ENCODE measurements at regions not wholly inside any gene's neighbourhood (a gene's known extent, or its start where the extent isn't known, plus 50 kb on each side); places are given as distances from the start of the nearest gene placed in this dataset.
"Not testable (repeated sequence)": the region's sequence is repeated elsewhere in the genome, so short reads cannot be mapped to it uniquely, and the experiment has no call there.

- no peak for DNase-seq
Measured at GRCh38 chr1:199834711-199835110, 192.8 kb upstream of the NR5A2 start.

DNA sequence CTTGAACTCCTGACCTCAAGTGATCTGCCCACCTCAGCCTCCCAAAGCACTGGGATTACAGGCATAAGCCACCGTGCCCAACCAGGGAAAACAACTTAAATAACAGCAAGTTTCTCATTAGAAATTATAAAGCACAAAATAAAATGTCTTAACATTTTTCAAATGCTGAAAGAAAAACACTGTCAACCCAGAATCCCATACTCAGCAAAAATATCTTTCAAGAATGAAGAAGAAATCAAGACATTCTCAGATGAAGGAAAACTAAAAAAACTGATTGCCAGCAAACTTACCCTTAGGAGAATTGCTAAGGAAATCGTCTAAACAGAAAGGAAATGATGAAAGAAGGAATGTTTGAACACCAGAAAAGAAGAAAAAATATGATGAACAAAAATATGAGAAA lies 191.1 kb upstream of the NR5A2 start:
- DNase-seq, result no peak

DNA sequence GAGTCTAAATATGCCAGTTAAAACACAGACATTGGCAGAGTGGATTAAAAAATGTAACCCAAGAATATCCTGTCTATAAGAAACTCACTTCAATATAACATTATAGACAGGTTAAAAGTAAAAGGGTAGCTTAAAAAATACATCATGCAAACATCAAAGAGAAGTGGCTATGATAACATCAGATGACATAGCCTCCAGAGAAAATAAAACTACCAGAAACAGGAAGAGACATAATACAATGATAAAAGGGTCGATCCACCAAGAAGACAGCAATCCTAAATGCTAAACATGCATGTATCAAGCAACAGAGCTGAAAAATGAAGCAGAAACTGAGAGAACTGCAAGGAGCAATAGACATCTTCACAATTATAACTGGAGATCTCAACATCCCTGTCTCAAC lies 190.2 kb upstream of the NR5A2 start:
- no peak for DNase-seq

DNA sequence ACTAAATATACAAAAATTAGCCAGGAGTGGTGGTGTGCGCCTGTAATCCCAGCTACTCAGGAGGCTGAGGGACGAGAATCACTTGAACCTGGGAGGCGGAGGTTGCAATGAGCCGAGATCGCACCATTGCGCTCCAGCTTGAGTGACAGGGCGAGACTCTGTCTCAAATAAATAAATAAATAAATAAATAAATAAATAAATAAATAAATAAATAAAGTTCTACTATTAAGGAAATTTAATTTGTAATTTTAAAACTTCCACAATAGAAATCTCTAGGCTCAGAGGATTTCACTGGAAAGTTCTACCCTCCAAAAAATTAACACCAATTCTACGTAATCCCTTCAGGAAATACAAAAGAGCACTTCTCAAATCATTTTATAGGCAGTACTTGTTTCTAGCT lies 187.9 kb upstream of the NR5A2 start:
- DNase-seq, result not testable (repeated sequence)

GRCh38 chr1:199843096-199843495 lies 184.4 kb upstream of the NR5A2 start:
- DNase-seq, result not testable (repeated sequence)

DNA sequence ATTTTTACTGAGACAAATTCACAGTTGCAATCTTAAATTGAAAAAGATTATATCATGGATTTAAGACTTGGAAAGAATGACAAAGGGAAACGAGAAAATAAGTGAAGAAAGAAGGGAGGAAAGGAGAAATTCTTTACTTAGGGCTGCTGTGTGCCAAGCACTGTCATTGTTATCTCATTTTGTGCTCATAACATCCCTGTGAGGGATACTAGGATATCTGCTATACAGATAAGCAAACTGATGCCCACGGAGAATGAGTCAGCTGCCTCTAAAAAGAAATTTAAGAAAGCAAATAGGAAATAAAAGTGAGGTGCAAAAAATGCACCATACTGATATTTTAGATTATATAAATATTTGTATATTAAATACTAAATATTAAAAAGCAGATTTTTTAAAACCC lies 183.6 kb upstream of the NR5A2 start:
- no peak for DNase-seq

GRCh38 chr1:199847021-199847420 lies 180.5 kb upstream of the NR5A2 start:
- DNase-seq, result no peak

DNA sequence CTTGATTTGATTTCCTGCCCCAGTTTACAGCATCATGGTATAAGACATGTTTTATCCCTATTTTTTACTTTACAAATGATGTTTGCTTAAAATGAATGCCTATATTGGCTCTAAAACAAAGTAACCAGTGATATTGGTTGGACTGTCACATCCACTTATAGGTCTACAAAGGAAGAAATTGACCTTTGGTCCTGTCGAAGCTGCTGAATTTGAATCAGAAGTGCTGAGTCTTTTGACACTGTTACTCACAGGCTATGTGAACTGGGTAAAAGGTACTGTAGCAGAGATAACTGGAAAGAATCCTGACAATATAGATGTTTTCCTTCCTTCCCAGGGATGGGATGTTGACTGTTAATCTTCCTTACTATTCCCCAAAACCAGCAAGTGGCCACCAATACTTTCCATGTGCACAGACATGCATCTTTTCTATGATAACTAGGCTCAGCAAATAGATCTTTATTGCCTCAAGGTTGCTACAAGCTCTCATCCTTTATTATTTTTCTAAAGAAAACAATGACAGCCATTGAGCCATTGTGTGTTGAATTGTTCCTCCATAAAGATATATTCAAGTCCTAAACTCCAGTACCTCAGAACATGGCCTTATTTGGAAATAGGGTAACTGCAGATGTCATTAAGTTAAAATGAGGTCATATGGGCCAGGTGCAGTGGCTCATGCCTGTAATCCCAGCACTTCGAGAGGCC lies 175.9 kb upstream of the NR5A2 start:
- no peak for DNase-seq

DNA sequence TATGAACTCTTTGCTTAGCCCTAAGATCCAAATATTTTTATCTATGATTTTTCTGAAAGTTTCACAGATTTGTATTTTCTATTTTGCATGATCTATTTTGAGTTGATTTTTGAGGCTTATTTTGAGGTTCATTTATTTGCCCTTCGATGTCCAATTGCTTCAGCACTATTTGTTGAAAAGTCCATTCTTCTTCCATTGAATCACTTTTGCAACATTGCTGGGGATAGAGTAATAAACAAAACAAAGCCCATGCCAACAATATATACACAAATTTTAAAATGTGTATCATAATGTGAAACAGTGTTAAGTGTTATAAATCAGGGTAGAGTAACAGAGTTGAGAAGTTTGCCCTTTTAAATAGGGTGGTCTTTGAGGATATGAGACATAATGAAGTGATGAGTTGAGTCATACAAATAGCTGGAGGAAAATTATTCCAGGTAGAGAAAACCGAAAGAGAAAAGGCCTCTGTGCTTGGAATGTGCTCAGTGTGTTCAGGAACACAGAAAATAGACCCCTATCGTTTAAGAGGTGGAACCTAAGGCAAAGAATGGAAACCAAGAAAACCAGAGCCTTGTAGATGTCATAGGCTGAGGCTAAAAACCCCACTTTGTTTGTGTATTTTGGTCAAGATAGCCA lies 172.7 kb upstream of the NR5A2 start:
- no peak for DNase-seq

GRCh38 chr1:199855580-199855979 lies 171.9 kb upstream of the NR5A2 start:
- no peak for DNase-seq

DNA sequence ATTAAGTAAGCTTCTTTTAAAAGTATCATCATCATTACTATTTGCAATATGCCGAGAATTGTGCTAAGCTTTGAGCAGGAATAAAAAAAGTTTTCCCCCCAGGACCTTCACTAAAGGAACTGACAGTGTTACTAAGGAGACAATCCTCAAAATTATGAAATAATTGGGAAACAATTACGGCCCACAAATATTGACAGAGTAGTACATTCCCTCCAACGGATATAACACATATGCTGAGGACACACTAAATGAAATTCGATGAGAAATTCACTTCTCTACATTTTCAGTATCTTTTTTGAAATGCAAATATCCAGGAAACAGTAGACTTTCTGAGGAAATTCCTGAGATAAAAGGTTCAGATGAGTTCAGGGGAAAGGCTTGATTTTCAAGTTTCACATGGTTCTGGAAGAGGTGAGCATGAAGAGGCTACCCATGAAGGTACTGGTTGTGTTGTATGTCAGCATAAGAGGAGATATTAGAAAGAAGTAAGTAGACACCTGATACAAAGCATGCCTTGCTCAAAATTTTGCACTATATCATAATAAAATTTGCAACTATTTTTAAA lies 171.2 kb upstream of the NR5A2 start:
- no peak for DNase-seq

GRCh38 chr1:199857108-199857507 lies 170.4 kb upstream of the NR5A2 start:
- DNase-seq, result no peak

DNA sequence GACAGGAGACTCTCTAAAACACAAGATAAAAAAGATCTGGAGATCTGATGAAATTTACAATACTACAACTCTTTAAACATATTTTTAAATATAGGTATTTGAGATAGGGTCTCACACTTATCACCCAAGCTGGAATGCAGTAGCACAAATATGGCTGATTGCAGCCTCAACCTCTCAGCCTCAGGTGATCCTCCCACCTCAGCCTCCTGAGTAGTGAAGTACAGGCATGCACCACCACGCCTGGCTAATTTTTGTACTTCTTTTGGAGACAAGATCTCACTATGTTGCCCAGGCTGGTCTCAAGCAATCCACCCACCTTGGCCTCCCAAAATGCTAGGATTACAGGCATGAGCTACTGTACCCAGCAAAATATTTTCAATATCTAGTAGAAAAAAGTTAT lies 170.0 kb upstream of the NR5A2 start:
- no peak for DNase-seq

- DNase-seq, result no peak
Measured at GRCh38 chr1:199858171-199858570, 169.3 kb upstream of the NR5A2 start.

GRCh38 chr1:199858856-199859255 lies 168.7 kb upstream of the NR5A2 start:
- DNase-seq, result no peak

GRCh38 chr1:199859491-199859933 lies 168.0 kb upstream of the NR5A2 start:
- DNase-seq, result no peak

GRCh38 chr1:199861020-199861795 lies 166.3 kb upstream of the NR5A2 start:
- no peak for DNase-seq

DNA sequence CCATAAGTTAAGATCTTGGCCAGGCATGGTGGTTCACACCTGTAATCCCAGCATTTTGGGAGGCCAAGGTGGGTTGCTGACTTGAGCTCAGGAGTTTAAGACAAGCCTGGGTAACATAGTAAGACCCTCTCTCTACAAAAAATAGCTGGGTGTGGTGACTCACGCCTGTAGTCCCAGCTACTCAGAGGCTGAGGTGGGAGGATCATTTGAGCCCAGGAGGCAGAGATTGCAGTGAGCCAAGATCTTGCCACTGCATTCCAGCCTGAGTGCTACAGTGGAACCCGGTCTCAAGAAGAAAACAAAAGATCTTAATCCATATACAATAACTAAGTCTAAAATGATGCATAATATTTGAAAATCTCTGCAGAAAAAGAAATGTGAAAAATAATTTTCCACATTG lies 165.5 kb upstream of the NR5A2 start:
- no peak for DNase-seq

DNA sequence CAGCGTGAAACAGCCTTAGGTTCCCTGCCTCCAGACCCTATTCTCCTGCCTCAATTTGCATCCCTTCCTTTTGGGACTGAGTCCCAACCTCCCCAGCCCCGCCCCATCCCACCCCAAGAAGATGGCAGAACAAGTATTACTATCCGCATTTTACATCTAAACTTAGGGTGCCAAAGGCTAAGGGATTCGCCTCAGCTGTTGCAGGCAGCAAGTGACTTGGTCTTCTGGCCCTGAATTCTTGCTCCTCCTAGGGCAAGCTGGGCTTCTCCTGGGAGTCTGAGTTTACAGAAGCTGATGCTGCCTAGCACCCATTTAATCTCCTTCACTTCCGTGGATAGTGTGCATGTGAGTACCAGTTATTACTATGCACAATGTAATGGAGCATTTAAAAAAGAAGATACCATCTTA lies 161.3 kb upstream of the NR5A2 start:
- no peak for DNase-seq

DNA sequence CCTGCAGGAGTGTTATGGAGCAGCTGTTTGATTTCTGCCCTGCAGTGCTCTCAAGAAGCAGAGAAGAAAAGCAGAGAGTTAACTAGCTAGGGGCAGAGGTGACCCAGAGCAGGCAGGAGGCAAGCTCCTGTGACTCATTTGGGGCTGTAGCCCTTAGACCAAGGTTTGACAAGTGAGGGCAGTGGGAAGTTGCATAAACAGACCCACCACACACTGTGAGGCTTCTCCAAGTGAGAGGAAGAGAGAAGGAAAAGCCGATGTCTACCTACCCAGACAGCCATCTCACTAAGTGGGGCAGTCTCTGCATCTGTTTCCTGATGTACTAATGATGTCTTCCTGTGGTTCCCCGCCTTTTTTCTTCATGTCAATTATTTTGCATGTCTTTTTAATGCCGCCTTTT lies 159.9 kb upstream of the NR5A2 start:
- no peak for DNase-seq

DNA sequence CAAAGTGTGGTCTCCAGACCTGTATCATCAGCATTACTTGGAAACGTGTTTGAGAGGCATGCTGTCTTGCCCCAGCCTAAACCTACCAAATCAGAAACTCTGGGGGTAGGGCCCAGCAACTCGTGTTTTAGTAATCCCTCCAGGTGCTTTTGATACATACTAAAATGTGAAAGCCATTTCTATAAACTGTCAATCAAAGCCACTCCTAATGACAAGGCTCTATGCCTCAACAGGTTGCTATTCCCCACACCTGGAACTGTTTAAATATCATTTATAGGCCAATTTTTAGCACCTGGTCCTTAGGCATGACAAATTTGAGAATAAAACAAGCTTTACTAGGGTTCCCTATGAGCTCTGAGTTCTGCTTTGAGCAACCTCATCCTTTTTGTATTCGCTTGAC lies 158.7 kb upstream of the NR5A2 start:
- no peak for DNase-seq

DNA sequence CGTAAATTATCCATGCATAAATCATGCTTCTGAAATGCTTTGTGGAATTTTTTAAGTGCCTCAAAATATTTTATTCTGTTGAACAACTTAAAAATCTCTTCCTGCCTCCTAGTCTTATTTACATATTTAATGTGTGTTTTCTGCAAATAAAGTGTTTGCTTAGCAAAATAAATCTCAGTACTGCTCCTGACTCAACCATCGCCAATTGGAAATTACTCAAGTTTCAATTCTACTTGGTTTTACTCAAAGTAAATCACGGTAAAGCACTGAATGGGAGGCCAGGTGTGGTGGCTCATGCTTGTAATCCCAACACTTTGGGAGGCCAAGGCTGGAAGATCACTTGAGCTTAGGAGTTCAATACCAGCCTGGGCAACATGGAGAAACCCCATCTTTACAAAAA lies 152.2 kb upstream of the NR5A2 start:
- DNase-seq, result no peak

DNA sequence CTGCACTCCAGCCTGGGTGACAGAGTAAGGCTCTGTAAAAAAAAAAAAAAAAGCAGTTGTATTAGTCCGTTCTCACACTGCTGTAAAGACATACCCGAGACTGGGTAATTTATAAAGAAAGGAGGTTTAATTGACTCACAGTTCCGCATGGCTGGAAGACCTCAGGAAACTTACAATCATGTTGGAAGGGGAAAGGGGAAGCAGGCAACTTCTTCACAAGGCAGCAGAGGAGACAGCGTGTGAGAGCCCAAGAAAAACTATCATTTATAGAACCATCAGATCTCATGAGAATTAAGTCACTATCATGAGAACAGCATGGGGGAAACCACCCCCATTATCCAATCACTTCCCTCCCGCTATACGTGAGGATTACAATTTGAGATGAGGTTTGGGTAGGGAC lies 151.7 kb upstream of the NR5A2 start:
- DNase-seq, result no peak

Measured in activated CD4-positive, CD25-positive, alpha-beta regulatory T cell (primary cell).